ENCODE measurements at regions not wholly inside any gene's neighbourhood (a gene's known extent, or its start where the extent isn't known, plus 50 kb on each side); places are given as distances from the start of the nearest gene placed in this dataset.

DNA sequence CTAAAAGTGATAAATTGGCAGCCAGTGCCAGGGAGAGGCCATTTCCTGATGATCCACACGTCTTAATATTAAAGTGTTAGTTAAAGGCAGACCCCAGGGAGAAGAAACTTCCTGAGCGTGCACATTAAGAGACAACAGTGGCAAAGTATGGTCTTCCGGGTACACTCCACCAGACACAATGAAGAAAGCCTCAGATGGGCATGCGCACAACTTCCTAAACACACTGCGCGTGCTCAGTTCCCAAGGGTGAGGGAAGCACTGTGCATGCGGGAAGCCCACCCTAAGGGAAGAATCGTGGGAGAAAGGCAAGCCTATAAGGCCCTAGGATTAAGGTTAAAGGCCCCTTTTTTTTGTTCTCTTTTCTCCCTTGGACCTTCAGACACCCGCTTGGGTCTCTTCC is 140.7 kb upstream of the CDKN3 start:
- TF ChIP-seq, protein P1, sequence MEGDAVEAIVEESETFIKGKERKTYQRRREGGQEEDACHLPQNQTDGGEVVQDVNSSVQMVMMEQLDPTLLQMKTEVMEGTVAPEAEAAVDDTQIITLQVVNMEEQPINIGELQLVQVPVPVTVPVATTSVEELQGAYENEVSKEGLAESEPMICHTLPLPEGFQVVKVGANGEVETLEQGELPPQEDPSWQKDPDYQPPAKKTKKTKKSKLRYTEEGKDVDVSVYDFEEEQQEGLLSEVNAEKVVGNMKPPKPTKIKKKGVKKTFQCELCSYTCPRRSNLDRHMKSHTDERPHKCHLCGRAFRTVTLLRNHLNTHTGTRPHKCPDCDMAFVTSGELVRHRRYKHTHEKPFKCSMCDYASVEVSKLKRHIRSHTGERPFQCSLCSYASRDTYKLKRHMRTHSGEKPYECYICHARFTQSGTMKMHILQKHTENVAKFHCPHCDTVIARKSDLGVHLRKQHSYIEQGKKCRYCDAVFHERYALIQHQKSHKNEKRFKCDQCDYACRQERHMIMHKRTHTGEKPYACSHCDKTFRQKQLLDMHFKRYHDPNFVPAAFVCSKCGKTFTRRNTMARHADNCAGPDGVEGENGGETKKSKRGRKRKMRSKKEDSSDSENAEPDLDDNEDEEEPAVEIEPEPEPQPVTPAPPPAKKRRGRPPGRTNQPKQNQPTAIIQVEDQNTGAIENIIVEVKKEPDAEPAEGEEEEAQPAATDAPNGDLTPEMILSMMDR (IDR thresholded peaks at IDR 0.05 in 8 of 11, conservative IDR thresholded peaks at IDR 0.05 in 3 of 11), result no peak
- no peak for TF ChIP-seq POLR2A (IDR thresholded peaks at IDR 0.05)

Data from spleen (tissue), 7 donors.